Loucy (cell line): ENCODE measurements at regions not wholly inside any gene's neighbourhood (a gene's known extent, or its start where the extent isn't known, plus 50 kb on each side); places are given as distances from the start of the nearest gene placed in this dataset.

Source experiments
- CTCF ChIP-seq: fragments of 200-600 bp; sonication (generic); conservative IDR thresholded peaks from 2 replicates; pipeline ENCODE4 v1.5.1; 2014; ENCODE audit warnings: mild to moderate bottlenecking, antibody characterized with exemption, low read length
- EZH2phosphoT487 ChIP-seq: fragments of 200-600 bp; IDR thresholded peaks from 2 replicates; pipeline ENCODE4 v1.6.1; 2018; ENCODE audit warnings: antibody characterized with exemption, mild to moderate bottlenecking, moderate library complexity, borderline replicate concordance

DNA sequence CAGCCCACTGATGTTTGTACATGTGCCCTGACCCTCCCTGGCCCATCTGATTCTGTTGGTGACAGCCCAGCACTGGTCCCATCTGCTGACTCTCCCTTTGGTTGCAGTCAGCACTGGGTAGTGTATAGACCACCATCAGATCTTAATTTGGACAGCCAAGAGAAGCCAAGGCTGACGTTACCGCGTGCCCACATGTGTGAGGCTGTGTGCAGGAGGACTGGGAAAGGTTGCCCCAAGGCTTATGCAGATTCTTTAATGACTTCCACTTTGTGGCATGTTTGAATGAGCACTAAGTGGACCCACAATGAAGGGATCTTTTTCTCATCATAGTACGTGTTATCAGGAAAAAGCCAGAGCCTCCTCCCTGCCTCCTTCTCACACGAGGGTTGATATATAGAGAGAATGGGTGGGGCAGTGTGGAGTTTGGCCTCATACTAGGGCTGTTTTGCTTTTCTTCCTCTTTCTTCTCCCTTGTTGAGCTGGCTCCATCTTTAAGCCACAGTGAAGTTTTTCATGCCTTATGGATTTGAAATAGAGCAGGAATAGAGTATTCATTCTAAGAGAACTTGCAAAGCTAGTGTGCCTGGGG is 93.5 kb downstream of the NAV1 start:
- no peak for TF ChIP-seq CTCF
- no peak for TF ChIP-seq EZH2phosphoT487
